Activated CD8-positive, alpha-beta T cell treated with anti-CD3 and anti-CD28 coated beads, Interleukin-2, amount 10 ng/mL, durations not matched to agents 7 days and 5 days (primary cell): ENCODE measurements at regions not wholly inside any gene's neighbourhood (a gene's known extent, or its start where the extent isn't known, plus 50 kb on each side); places are given as distances from the start of the nearest gene placed in this dataset.

ENCODE experiments used
- ATAC-seq: fragments of 150-1000 bp; cut with Tn5 transposase; one replicate; pipeline ENCODE4 v1.10.0; 2021; ENCODE audit warnings: moderate library complexity
- CTCF ChIA-PET: fragments of 350-600 bp; sonication (Branson Sonifier 250); formaldehyde crosslinking; loops from one replicate; lab custom pipeline; 2021; ENCODE audit warnings: antibody characterized with exemption; lab: Charles Lee
- POLR2A ChIA-PET: fragments of 350-600 bp; sonication (Branson Sonifier 250); formaldehyde crosslinking; loops from one replicate; lab custom pipeline; 2021; ENCODE audit warnings: antibody characterized with exemption; lab: Charles Lee
- DNase-seq: peaks from one replicate; pipeline ENCODE4 v3.0.0-alpha.2; 2020
- H3K27ac Mint-ChIP-seq: one replicate; pipeline ENCODE4 v1.8.0; 2021; ENCODE audit warnings: mild to moderate bottlenecking, mixed read lengths
- H3K27me3 Mint-ChIP-seq: one replicate; pipeline ENCODE4 v1.8.0; 2021; ENCODE audit warnings: low read depth, mixed read lengths
- H3K36me3 Mint-ChIP-seq: one replicate; pipeline ENCODE4 v1.8.0; 2021; ENCODE audit warnings: low read depth, mixed read lengths
- H3K4me1 Mint-ChIP-seq: one replicate; pipeline ENCODE4 v1.8.0; 2021; ENCODE audit warnings: low read depth, mixed read lengths
- H3K4me3 Mint-ChIP-seq: one replicate; pipeline ENCODE4 v1.8.0; 2021; ENCODE audit warnings: mild to moderate bottlenecking, mixed read lengths
- H3K9me3 Mint-ChIP-seq: one replicate; pipeline ENCODE4 v1.8.0; 2022; ENCODE audit warnings: mixed read lengths; ENCODE audit not compliant: insufficient read depth

GRCh38 chr1:36743286-36744005, 260.7 kb upstream of the CSF3R start:
- no peaks in the 10 kb centered on the region for H3K36me3 Mint-ChIP-seq
- no peak overlapping the region for H3K4me3 Mint-ChIP-seq
- H3K4me1 Mint-ChIP-seq: no peaks in the 10 kb centered on the region
- CTCF ChIA-PET: no interaction called here
- no peaks in the 10 kb centered on the region for H3K9me3 Mint-ChIP-seq
- peaks cover 12% of the 10 kb centered on the region for H3K27me3 Mint-ChIP-seq
- H3K27ac Mint-ChIP-seq: no peak overlapping the region
- ATAC-seq: no peak
- POLR2A ChIA-PET: no interaction called here
- DNase-seq: no peak

- no peaks in the 10 kb centered on the region for H3K4me1 Mint-ChIP-seq
- ChIA-PET POLR2A (no interaction called here), CTCF (no interaction called here)
- ATAC-seq: no peak
- no peak overlapping the region for H3K4me3 Mint-ChIP-seq
- H3K27me3 Mint-ChIP-seq: peaks cover 23% of the 10 kb centered on the region
- no peak for DNase-seq
- H3K36me3 Mint-ChIP-seq: no peaks in the 10 kb centered on the region
- H3K27ac Mint-ChIP-seq: no peak overlapping the region
- no peaks in the 10 kb centered on the region for H3K9me3 Mint-ChIP-seq
These were observed 258.4 kb upstream of the CSF3R start for GRCh38 chr1:36741066-36741465.

- Mint-ChIP-seq H3K9me3 (no peaks in the 10 kb centered on the region), H3K27me3 (peaks cover 25% of the 10 kb centered on the region), H3K36me3 (no peaks in the 10 kb centered on the region), H3K4me3 (no peak overlapping the region), H3K27ac (no peak overlapping the region), H3K4me1 (no peaks in the 10 kb centered on the region)
- POLR2A ChIA-PET: no interaction called here
- CTCF ChIA-PET: no interaction called here
- DNase-seq: no peak
- no peak for ATAC-seq
These were observed 257.7 kb upstream of the CSF3R start for GRCh38 chr1:36740446-36740845.

- no peak for DNase-seq
- POLR2A ChIA-PET: no interaction called here
- no peaks in the 10 kb centered on the region for H3K4me1 Mint-ChIP-seq
- CTCF ChIA-PET: no interaction called here
- H3K27me3 Mint-ChIP-seq: peaks cover 29% of the 10 kb centered on the region
- H3K4me3 Mint-ChIP-seq: no peak overlapping the region
- H3K36me3 Mint-ChIP-seq: no peaks in the 10 kb centered on the region
- H3K27ac Mint-ChIP-seq: no peak overlapping the region
- H3K9me3 Mint-ChIP-seq: no peaks in the 10 kb centered on the region
- no peak for ATAC-seq
These were observed 257.1 kb upstream of the CSF3R start for GRCh38 chr1:36739703-36740289.

- no peak for ATAC-seq
- Mint-ChIP-seq H3K36me3 (no peaks in the 10 kb centered on the region), H3K27ac (no peak overlapping the region), H3K4me1 (no peaks in the 10 kb centered on the region), H3K4me3 (no peak overlapping the region), H3K27me3 (peaks cover 32% of the 10 kb centered on the region), H3K9me3 (no peaks in the 10 kb centered on the region)
- no peak for DNase-seq
- ChIA-PET POLR2A (no interaction called here), CTCF (no interaction called here)
These were observed 255.5 kb upstream of the CSF3R start for GRCh38 chr1:36738245-36738644.

GRCh38 chr1:36737767-36738166, 255.1 kb upstream of the CSF3R start:
- Mint-ChIP-seq H3K36me3 (no peaks in the 10 kb centered on the region), H3K27ac (no peak overlapping the region), H3K4me3 (no peak overlapping the region), H3K9me3 (no peaks in the 10 kb centered on the region), H3K27me3 (peaks cover 32% of the 10 kb centered on the region), H3K4me1 (no peaks in the 10 kb centered on the region)
- DNase-seq (no peak), ATAC-seq (no peak)
- ChIA-PET CTCF (no interaction called here), POLR2A (no interaction called here)

- no peaks in the 10 kb centered on the region for H3K9me3 Mint-ChIP-seq
- ATAC-seq: no peak
- ChIA-PET CTCF (no interaction called here), POLR2A (interaction anchor here (0.7 kb wide), 1 partner anchor 246 kb away, joined by 3 read pairs; no protein-coding TSS in a partner anchor)
- no peak for DNase-seq
- H3K4me3 Mint-ChIP-seq: no peak overlapping the region
- no peaks in the 10 kb centered on the region for H3K36me3 Mint-ChIP-seq
- no peaks in the 10 kb centered on the region for H3K4me1 Mint-ChIP-seq
- H3K27ac Mint-ChIP-seq: no peak overlapping the region
- H3K27me3 Mint-ChIP-seq: peaks cover 38% of the 10 kb centered on the region
These were observed 254.4 kb upstream of the CSF3R start for GRCh38 chr1:36737038-36737555.

GRCh38 chr1:36735939-36736730, 253.4 kb upstream of the CSF3R start:
- POLR2A ChIA-PET: no interaction called here
- Mint-ChIP-seq H3K9me3 (no peaks in the 10 kb centered on the region), H3K27me3 (peaks cover 39% of the 10 kb centered on the region), H3K4me1 (no peaks in the 10 kb centered on the region), H3K36me3 (no peaks in the 10 kb centered on the region), H3K4me3 (no peak overlapping the region), H3K27ac (no peak overlapping the region)
- CTCF ChIA-PET: no interaction called here
- DNase-seq (no peak), ATAC-seq (no peak)

GRCh38 chr1:36735436-36735835, 252.7 kb upstream of the CSF3R start:
- ATAC-seq (no peak), DNase-seq (no peak)
- ChIA-PET POLR2A (no interaction called here), CTCF (no interaction called here)
- peaks cover 39% of the 10 kb centered on the region for H3K27me3 Mint-ChIP-seq
- no peak overlapping the region for H3K27ac Mint-ChIP-seq
- H3K36me3 Mint-ChIP-seq: no peaks in the 10 kb centered on the region
- no peaks in the 10 kb centered on the region for H3K9me3 Mint-ChIP-seq
- H3K4me1 Mint-ChIP-seq: no peaks in the 10 kb centered on the region
- H3K4me3 Mint-ChIP-seq: no peak overlapping the region

GRCh38 chr1:36734356-36734755, 251.6 kb upstream of the CSF3R start:
- DNase-seq: no peak

GRCh38 chr1:36733748-36734147, 251.0 kb upstream of the CSF3R start:
- ChIA-PET POLR2A (no interaction called here), CTCF (no interaction called here)
- no peak for DNase-seq
- no peak overlapping the region for H3K4me3 Mint-ChIP-seq
- H3K4me1 Mint-ChIP-seq: peaks cover 6% of the 10 kb centered on the region
- no peak for ATAC-seq
- H3K27ac Mint-ChIP-seq: no peak overlapping the region
- no peaks in the 10 kb centered on the region for H3K9me3 Mint-ChIP-seq
- no peaks in the 10 kb centered on the region for H3K36me3 Mint-ChIP-seq
- H3K27me3 Mint-ChIP-seq: peaks cover 49% of the 10 kb centered on the region

More at GRCh38 chr1:36734356-36734755, 251.6 kb upstream of the CSF3R start:
- CTCF ChIA-PET: no interaction called here
- H3K4me3 Mint-ChIP-seq: no peak overlapping the region
- H3K4me1 Mint-ChIP-seq: peaks cover 6% of the 10 kb centered on the region
- peaks cover 46% of the 10 kb centered on the region for H3K27me3 Mint-ChIP-seq
- no peaks in the 10 kb centered on the region for H3K36me3 Mint-ChIP-seq
- no peak for ATAC-seq
- no peaks in the 10 kb centered on the region for H3K9me3 Mint-ChIP-seq
- POLR2A ChIA-PET: no interaction called here
- H3K27ac Mint-ChIP-seq: no peak overlapping the region

- CTCF ChIA-PET: no interaction called here
- Mint-ChIP-seq H3K4me3 (no peak overlapping the region), H3K27me3 (peaks cover 34% of the 10 kb centered on the region), H3K36me3 (no peaks in the 10 kb centered on the region), H3K9me3 (no peaks in the 10 kb centered on the region), H3K27ac (no peak overlapping the region), H3K4me1 (peaks cover 6% of the 10 kb centered on the region)
- DNase-seq (no peak), ATAC-seq (no peak)
- POLR2A ChIA-PET: no interaction called here
These were observed 249.3 kb upstream of the CSF3R start for GRCh38 chr1:36732015-36732356.
